GM12891 (cell line): ENCODE measurements at regions not wholly inside any gene's neighbourhood (a gene's known extent, or its start where the extent isn't known, plus 50 kb on each side); places are given as distances from the start of the nearest gene placed in this dataset.

Experiments
- DNase-seq: peaks from one replicate; pipeline ENCODE4 v3.0.0; 2011; ENCODE audit warnings: low spot score; ENCODE audit not compliant: insufficient read length
- FAIRE-seq: peaks from 2 replicates; lab custom pipeline; 2011; peaks lifted over from hg19 to GRCh38; lab: Jason Lieb, UNC
- PAX5 ChIP-seq: IDR thresholded peaks from 2 replicates; pipeline ENCODE4 v1.6.1; 2011; ENCODE audit warnings: low read length, moderate library complexity, mild to moderate bottlenecking; ENCODE audit not compliant: insufficient read depth, severe bottlenecking
- POLR2A ChIP-seq: IDR thresholded peaks from 2 replicates; pipeline ENCODE4 v1.6.1; 2011; ENCODE audit warnings: low read depth, low read length, control low read depth
- POLR2AphosphoS5 ChIP-seq: IDR thresholded peaks from 2 replicates; pipeline ENCODE4 v1.6.1; 2011; ENCODE audit warnings: low read depth, low read length, control low read depth
- POU2F2 ChIP-seq: IDR thresholded peaks from 2 replicates; pipeline ENCODE4 v1.6.1; 2011; ENCODE audit warnings: low read depth, mild to moderate bottlenecking, control low read depth, low read length, moderate library complexity
- SPI1 ChIP-seq: IDR thresholded peaks from 2 replicates; pipeline ENCODE4 v1.6.1; 2011; ENCODE audit warnings: low read depth, low read length, control low read depth
- TAF1 ChIP-seq: IDR thresholded peaks from 2 replicates; pipeline ENCODE4 v1.6.1; 2011; ENCODE audit warnings: low read depth, low read length, control low read depth

DNA sequence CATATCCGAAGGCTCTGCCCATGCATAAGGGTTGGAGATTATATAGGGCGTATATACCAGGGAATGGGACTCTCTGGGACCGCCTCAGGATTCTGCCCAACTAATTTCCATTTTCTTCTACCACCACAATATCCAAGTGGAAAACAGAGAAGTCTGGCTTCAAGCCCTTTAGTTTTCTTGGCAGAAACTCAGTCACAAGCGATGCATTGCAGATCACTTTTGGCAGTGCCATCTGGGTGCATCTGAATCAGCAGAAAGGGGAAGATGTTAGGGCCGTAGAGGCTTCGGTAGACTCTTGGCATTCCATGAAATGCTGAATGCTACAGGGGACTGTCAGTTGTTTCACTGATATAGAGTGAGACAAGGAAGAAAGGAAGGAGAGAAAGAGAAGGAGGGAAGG is 94.1 kb upstream of the FAM9B start:
- FAIRE-seq = no peak
- TF ChIP-seq POLR2AphosphoS5 = no peak
- no peak for TF ChIP-seq POU2F2
- no peak for TF ChIP-seq POLR2A
- TF ChIP-seq SPI1 = no peak
- no peak for TF ChIP-seq PAX5
- TF ChIP-seq TAF1 = no peak

DNA sequence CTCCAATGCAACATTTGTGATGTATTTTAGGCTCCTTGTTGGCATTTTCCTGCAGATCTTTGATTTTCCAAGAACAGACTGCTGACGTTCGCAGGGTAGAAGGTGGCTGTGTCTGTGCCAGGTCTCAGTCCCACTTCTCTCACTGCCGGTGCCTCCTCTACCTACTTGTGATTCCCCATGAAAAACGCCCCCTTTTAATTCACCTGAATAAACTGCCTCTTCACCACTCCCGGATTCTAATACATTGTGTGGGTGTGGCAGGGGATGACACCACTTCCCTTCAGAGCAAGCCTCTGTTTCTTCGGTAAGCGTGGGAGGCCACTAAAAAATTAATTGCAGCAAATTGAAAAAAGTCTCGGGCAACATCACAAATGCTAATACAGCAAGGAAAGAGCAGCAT is 96.1 kb upstream of the FAM9B start:
- DNase-seq = no peak
- TF ChIP-seq POLR2A (no peak), SPI1 (no peak), POLR2AphosphoS5 (no peak), TAF1 (no peak), POU2F2 (no peak), PAX5 (no peak)
- no peak for FAIRE-seq

More for the DNA sequence above, 94.1 kb upstream of the FAM9B start:
- DNase-seq = no peak

DNA sequence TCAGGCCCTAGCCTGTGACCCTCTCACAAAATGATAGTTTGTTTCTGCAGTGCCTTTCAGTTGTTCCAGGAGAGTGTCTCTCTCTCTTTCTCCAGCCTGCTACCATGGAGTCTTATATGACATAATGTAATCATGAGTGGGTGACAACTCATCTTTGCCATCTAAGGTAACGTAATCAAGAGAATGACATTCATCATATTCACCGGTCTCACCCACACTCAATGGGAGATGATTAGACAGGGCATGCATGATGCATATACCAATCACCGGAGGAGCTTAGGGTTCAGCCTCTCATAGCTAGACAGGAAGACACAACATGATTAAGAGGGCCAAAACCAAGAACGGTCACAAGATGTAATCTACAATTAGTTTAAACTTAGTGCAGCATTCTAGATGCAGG is 97.1 kb upstream of the FAM9B start:
- no peak for DNase-seq
- peak; percentile 5 for FAIRE-seq
- TF ChIP-seq POU2F2 (no peak), POLR2A (no peak), POLR2AphosphoS5 (no peak), TAF1 (no peak), PAX5 (no peak), SPI1 (no peak)

DNA sequence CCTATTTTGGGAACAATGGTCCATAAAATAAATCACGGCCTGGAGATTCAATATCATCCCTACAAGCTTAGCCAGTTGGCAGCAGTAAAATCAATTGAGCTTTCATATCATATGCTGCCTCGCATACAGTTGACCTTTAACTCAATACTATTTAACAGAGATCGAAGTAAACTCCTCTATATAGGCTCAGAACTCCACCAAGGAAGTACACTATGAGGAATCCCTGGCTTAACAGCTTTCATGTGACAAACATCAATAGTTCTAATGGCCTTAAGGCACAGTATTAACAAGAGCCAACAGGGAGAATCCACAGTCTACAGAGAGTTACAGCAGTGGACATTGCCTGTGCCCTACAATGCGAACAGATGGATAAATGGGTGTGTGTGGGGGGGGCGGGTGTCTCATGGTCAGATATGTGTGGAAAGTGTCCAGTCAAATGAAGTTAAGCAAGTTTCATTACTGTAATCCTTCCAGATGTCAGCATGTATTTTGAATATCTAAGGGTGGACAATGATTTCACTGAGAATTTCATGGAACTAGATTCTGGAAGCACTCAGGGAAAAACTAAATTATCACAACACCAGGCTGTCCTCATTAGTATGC is 98.2 kb upstream of the FAM9B start:
- no peak for FAIRE-seq
- TF ChIP-seq PAX5 (no peak), POLR2A (no peak), POU2F2 (no peak), SPI1 (no peak), TAF1 (no peak), POLR2AphosphoS5 (no peak)
- DNase-seq = no peak

DNA sequence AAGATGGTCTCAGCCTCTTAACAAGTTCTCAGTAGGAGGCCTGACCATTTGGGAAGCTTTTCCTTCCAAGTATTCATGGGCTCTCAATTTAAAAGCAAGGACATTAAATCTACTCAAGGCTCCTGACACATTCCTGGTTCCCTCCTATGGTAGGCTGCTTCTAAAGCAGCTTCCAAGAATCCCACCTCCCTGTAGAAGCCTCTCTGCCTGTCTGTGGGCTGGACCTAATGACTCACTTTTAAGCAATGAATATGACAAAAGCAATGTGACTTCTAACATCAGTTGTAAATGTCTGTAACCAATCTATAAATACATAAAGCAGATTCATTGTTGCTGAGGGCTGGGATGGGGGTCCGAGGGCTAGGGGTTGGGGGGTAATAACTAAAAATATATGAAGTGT is 99.5 kb upstream of the FAM9B start:
- FAIRE-seq (no peak), DNase-seq (no peak)
- TF ChIP-seq SPI1 = no peak
- no peak for TF ChIP-seq POLR2A
- no peak for TF ChIP-seq TAF1
- TF ChIP-seq PAX5 = no peak
- no peak for TF ChIP-seq POU2F2

DNA sequence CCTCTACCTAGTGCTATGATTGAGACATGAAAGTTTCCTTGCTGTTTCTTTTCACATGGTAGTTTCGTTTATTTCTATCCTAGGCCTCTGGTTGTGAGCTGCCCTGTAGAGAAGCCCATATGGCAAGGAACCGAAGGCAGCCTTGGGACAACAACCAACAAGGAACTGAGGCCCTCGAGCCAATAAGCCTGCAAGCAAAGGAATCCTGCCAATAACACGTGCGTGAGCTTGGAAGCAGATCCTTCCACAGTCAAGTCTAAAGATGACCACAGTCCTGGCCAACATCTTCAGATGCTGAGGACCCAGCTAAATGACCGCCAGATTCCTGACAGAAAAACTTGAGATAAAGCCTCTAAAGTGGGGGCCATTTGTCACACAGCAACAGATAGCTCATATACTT is 100.4 kb upstream of the FAM9B start:
- TF ChIP-seq TAF1 (no peak), PAX5 (no peak), POU2F2 (no peak), SPI1 (no peak), POLR2A (no peak), POLR2AphosphoS5 (no peak)
- FAIRE-seq = no peak
- DNase-seq = no peak

DNA sequence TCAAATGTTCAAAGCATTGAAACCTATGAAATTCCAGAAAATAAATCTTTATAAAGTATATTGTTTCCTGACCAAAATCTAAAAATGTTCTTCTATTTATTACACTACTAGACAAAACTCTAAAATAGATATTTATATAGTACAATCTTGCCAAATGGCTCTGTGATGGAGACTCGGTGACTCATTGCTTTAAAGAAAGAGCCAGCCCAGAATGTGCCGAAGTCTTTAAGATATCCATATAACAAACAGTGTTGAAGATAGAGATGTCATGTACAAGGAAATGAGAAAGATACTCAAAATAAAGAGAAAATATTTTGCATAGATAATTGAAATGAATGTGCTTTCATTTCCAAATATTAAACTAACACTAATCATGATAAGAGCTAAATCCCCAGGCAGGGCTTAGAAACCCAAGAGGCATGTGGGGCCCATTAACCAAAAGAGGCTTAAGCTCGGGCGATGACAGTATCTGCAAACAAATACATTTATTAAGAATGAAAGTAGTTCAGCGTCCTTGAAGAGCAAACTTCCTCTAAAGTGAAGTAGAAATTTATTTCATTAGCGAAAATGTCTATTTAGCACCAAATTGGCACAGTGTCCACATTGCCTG is 102.1 kb upstream of the FAM9B start:
- FAIRE-seq (no peak), DNase-seq (no peak)
- no peak for TF ChIP-seq TAF1
- TF ChIP-seq PAX5 = no peak
- no peak for TF ChIP-seq POLR2AphosphoS5
- TF ChIP-seq POU2F2 = no peak
- no peak for TF ChIP-seq POLR2A

DNA sequence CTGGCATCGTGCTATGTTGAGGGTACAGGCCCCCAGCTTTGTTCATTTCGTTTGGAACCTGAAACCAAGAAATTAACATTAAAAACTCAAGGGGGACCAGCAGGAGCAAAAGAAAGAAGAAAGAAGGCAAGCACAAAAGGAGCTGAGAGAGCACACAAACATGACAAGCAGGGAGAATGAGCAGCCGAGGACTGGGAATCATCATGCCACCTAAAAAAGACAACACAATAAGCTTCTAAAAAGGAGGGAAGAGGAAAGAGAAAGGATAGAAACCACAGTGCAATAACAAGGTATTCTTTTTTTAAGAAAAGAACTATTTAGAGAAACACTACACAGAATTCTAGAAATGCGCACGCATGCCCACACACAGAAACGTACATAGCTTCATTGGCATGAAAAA is 103.2 kb upstream of the FAM9B start:
- DNase-seq (no peak), FAIRE-seq (no peak)
- TF ChIP-seq PAX5 (no peak), POLR2AphosphoS5 (no peak), POU2F2 (no peak)

DNA sequence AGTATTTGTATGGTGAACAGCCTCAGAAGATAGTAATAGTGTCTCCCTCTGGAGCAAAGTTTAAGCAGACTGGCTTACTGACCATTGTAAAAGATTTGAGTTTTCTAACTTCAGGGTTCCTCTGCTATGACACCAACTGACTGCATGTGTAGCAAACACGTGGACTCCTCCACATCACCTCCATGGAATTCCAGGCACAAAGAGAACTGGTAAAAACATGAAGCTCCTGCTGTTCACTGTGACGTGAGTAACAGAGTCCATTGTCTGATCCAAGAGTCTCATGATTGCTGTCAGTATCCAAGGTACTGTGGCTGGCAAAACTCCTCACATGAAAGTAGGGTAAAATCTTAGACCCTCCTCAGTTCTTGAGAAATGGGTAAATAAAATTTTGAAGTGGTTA is 107.6 kb upstream of the FAM9B start:
- FAIRE-seq = no peak

DNA sequence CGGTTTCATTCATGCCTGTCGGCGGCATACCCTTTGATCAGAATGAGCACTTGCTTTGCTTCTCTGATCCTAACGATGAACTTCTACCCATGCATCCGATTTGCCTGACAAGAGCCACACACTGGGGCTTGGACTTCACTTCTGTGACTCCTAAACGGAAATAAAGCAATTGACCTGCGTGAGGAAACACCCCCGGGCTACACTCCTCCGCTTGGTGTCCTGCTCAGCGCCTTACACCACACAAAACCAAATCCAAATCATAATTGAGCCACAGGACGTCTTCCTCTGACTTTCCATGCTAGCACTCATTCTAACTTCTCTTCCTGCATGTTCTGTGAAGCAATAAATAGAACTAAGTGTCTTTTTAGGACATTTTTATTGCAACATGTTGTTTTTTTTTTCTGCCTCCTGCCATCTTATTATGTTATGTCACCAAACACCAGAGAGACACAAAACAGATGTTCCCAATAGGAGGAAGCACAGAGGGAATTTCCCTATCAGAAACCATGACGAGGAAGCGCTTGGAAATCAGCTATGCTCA is 110.8 kb upstream of the FAM9B start:
- FAIRE-seq (no peak), DNase-seq (no peak)
- TF ChIP-seq PAX5 = no peak
- no peak for TF ChIP-seq POU2F2
- TF ChIP-seq POLR2A = no peak
- no peak for TF ChIP-seq SPI1
- no peak for TF ChIP-seq POLR2AphosphoS5
- no peak for TF ChIP-seq TAF1

More for the DNA sequence above, 107.6 kb upstream of the FAM9B start:
- DNase-seq = no peak
- no peak for TF ChIP-seq POLR2AphosphoS5
- no peak for TF ChIP-seq POLR2A
- TF ChIP-seq TAF1 = no peak
- no peak for TF ChIP-seq SPI1
- TF ChIP-seq POU2F2 = no peak
- no peak for TF ChIP-seq PAX5

DNA sequence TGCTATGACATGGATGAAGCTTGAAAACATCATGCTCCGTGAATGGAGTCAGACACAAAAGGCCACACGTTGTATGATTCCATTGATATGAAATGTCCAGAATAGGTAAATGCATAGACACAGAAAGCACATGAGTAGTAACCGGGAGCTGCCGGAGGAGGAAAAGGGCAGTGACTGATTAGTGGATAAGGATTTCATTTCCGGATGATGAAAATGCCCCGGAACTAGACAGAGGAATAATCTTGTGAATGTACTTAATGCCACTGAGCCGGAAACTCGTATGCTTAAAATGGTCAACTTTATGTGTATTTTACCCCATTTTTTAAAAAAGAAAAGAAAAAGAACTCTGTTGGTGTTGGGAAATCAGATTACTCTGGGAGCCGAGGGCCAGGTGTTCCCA is 112.7 kb upstream of the FAM9B start:
- no peak for DNase-seq
- TF ChIP-seq TAF1 (no peak), POLR2AphosphoS5 (no peak)
- FAIRE-seq = no peak
